IMR-90 (cell line): ENCODE measurements at regions not wholly inside any gene's neighbourhood (a gene's known extent, or its start where the extent isn't known, plus 50 kb on each side); places are given as distances from the start of the nearest gene placed in this dataset.

Source experiments
- ATAC-seq: fragments of 200-7000 bp; cut with Tn5 transposase; 2 replicates; pipeline ENCODE4 v1.9.1; 2020; ENCODE audit warnings: low read depth, mild to moderate bottlenecking, moderate library complexity
- BruUV-seq: library from RNA; stranded (reverse); fragments of 400-500 nt; replicated peaks from 2 replicates; lab custom pipeline; 2021; lab: Mats Ljungman, UMichigan
- CTCF ChIA-PET: fragments of 300-600 bp; formaldehyde crosslinking; extraction: SDS; loops from one replicate; lab custom pipeline; 2021; ENCODE audit warnings: antibody characterized with exemption; lab: Yijun Ruan, JAX
- POLR2A ChIA-PET: fragments of 300-600 bp; sonication (Branson Sonifier 250); formaldehyde crosslinking; loops from one replicate; lab custom pipeline; 2022; ENCODE audit warnings: antibody characterized with exemption; ENCODE audit not compliant: unreplicated experiment; lab: Charles Lee
- DNase-seq: peaks from one replicate; pipeline ENCODE4 v3.0.0; 2013
- H2AFZ ChIP-seq: replicated peaks from 2 replicates; pipeline ENCODE3; 2013; ENCODE audit warnings: low read length, mild to moderate bottlenecking; ENCODE audit not compliant: poor library complexity
- H2AK5ac ChIP-seq: 2 replicates; pipeline ENCODE4 v1.6.1; 2013; ENCODE audit warnings: low read depth, low read length, inconsistent platforms
- H2AK9ac ChIP-seq: replicated peaks from 2 replicates; pipeline ENCODE3; 2013; ENCODE audit warnings: mild to moderate bottlenecking, low read depth, low read length, moderate library complexity; ENCODE audit not compliant: poor library complexity
- H2BK120ac ChIP-seq: 2 replicates; pipeline ENCODE4 v1.6.1; 2013; ENCODE audit warnings: low read depth, low read length, inconsistent platforms
- H2BK15ac ChIP-seq: 3 replicates; pipeline ENCODE4 v1.6.1; 2013; ENCODE audit warnings: low read depth, low read length, inconsistent platforms
- H2BK20ac ChIP-seq: 2 replicates; pipeline ENCODE4 v1.6.1; 2013; ENCODE audit warnings: low read depth, mild to moderate bottlenecking, inconsistent platforms, low read length, moderate library complexity
- H2BK5ac ChIP-seq: 2 replicates; pipeline ENCODE4 v1.6.1; 2013; ENCODE audit warnings: mild to moderate bottlenecking, low read depth, low read length, inconsistent platforms; ENCODE audit not compliant: poor library complexity, severe bottlenecking
- H3K14ac ChIP-seq: replicated peaks from 2 replicates; pipeline ENCODE4 v1.6.1; 2013; ENCODE audit warnings: low read depth, low read length, inconsistent platforms
- H3K18ac ChIP-seq: 2 replicates; pipeline ENCODE4 v1.6.1; 2013; ENCODE audit warnings: low read depth, low read length, control low read depth
- H3K23ac ChIP-seq: 2 replicates; pipeline ENCODE4 v1.6.1; 2013; ENCODE audit warnings: low read depth, low read length, inconsistent platforms
- H3K27ac ChIP-seq: 2 replicates; pipeline ENCODE4 v1.5.1; 2013; ENCODE audit warnings: mild to moderate bottlenecking, control low read depth, low read length; ENCODE audit not compliant: insufficient read depth
- H3K27me3 ChIP-seq: 2 replicates; pipeline ENCODE4 v1.6.1; 2013; ENCODE audit warnings: low read length; ENCODE audit not compliant: control insufficient read depth, insufficient read depth
- H3K36me3 ChIP-seq: 2 replicates; pipeline ENCODE4 v1.6.1; 2013; ENCODE audit warnings: low read length, mixed read lengths; ENCODE audit not compliant: control insufficient read depth, insufficient read depth
- H3K4ac ChIP-seq: 2 replicates; pipeline ENCODE4 v1.6.1; 2013; ENCODE audit warnings: low read depth, low read length, inconsistent platforms
- H3K4me1 ChIP-seq: 2 replicates; pipeline ENCODE4 v1.6.1; 2013; ENCODE audit warnings: low read length, mixed read lengths; ENCODE audit not compliant: control insufficient read depth, insufficient read depth
- H3K4me2 ChIP-seq: 2 replicates; pipeline ENCODE4 v1.6.1; 2013; ENCODE audit warnings: low read depth, mild to moderate bottlenecking, control low read depth, low read length, moderate library complexity
- H3K4me3 ChIP-seq: 2 replicates; pipeline ENCODE4 v1.5.1; 2013; ENCODE audit warnings: low read depth, mild to moderate bottlenecking, control low read depth, low read length, moderate library complexity; ENCODE audit not compliant: insufficient read depth
- H3K56ac ChIP-seq: 2 replicates; pipeline ENCODE4 v1.6.1; 2013; ENCODE audit warnings: low read length, inconsistent platforms; ENCODE audit not compliant: insufficient read depth; ENCODE audit errors: extremely low read depth
- H3K79me1 ChIP-seq, 2 experiments: 2 replicates each; pipeline ENCODE4 v1.6.1; 2013; ENCODE audit warnings: low read length in 2 of 2, inconsistent platforms in 1 of 2, low read depth in 1 of 2
- H3K9ac ChIP-seq: 2 replicates; pipeline ENCODE4 v1.6.1; 2013; ENCODE audit warnings: low read depth, low read length, control low read depth
- H3K9me1 ChIP-seq: 2 replicates; pipeline ENCODE4 v1.6.1; 2013; ENCODE audit warnings: low read length, inconsistent platforms; ENCODE audit not compliant: insufficient read depth
- H3K9me3 ChIP-seq: 2 replicates; pipeline ENCODE4 v1.6.1; 2013; ENCODE audit warnings: low read length; ENCODE audit not compliant: control insufficient read depth, insufficient read depth
- H4K20me1 ChIP-seq: 2 replicates; pipeline ENCODE4 v1.6.1; 2013; ENCODE audit warnings: low read length, inconsistent platforms; ENCODE audit not compliant: insufficient read depth
- H4K5ac ChIP-seq: 2 replicates; pipeline ENCODE4 v1.6.1; 2013; ENCODE audit warnings: mild to moderate bottlenecking, low read depth, low read length, control low read depth
- H4K8ac ChIP-seq, 2 experiments: 2 replicates each; pipeline ENCODE4 v1.6.1; 2013; ENCODE audit warnings: low read depth in 2 of 2, low read length in 2 of 2, control low read depth in 1 of 2, inconsistent platforms in 1 of 2
- H4K91ac ChIP-seq: 2 replicates; pipeline ENCODE4 v1.6.1; 2013; ENCODE audit warnings: low read depth, low read length, inconsistent platforms; ENCODE audit not compliant: insufficient read depth
- BHLHE40 ChIP-seq: fragments of 150-350 bp; IDR thresholded peaks from 2 replicates; pipeline ENCODE4 v1.6.1; 2016; ENCODE audit warnings: mild to moderate bottlenecking, low read depth, low read length
- CEBPB ChIP-seq: IDR thresholded peaks from 2 replicates; pipeline ENCODE4 v1.6.1; 2012; ENCODE audit warnings: low read depth, low read length, improper control_type of control experiment
- CHD1 ChIP-seq: IDR thresholded peaks from 2 replicates; pipeline ENCODE4 v1.6.1; 2012; ENCODE audit warnings: low read depth, low read length, improper control_type of control experiment
- FOS ChIP-seq: fragments of 150-350 bp; IDR thresholded peaks from 2 replicates; pipeline ENCODE4 v1.6.1; 2016; ENCODE audit warnings: low read depth, low read length
- MAFK ChIP-seq: IDR thresholded peaks from 2 replicates; pipeline ENCODE4 v1.6.1; 2012; ENCODE audit warnings: low read depth, low read length, improper control_type of control experiment
- MAZ ChIP-seq: IDR thresholded peaks from 2 replicates; pipeline ENCODE4 v1.6.1; 2012; ENCODE audit warnings: low read depth, mild to moderate bottlenecking, low read length, improper control_type of control experiment, moderate library complexity, borderline replicate concordance
- MXI1 ChIP-seq: IDR thresholded peaks from 2 replicates; pipeline ENCODE4 v1.6.1; 2012; ENCODE audit warnings: low read depth, mild to moderate bottlenecking, low read length, moderate library complexity, borderline replicate concordance
- NFE2L2 ChIP-seq: fragments of 150-350 bp; IDR thresholded peaks from 2 replicates; pipeline ENCODE4 v1.6.1; 2016; ENCODE audit warnings: low read depth, mild to moderate bottlenecking, low read length
- POLR2A ChIP-seq: IDR thresholded peaks from 2 replicates; pipeline ENCODE4 v1.6.1; 2012; ENCODE audit warnings: mild to moderate bottlenecking, low read depth, low read length
- RAD21 ChIP-seq: IDR thresholded peaks from 2 replicates; pipeline ENCODE4 v1.6.1; 2012; ENCODE audit warnings: low read length, improper control_type of control experiment
- RCOR1 ChIP-seq: IDR thresholded peaks from 2 replicates; pipeline ENCODE4 v1.6.1; 2012; ENCODE audit warnings: mild to moderate bottlenecking, low read length, improper control_type of control experiment; ENCODE audit not compliant: insufficient replicate concordance
- RFX5 ChIP-seq: IDR thresholded peaks from 2 replicates; pipeline ENCODE4 v1.8.0; 2012; ENCODE audit warnings: low read depth, mild to moderate bottlenecking, low read length, moderate library complexity
- SMC3 ChIP-seq: fragments of 150-350 bp; IDR thresholded peaks from 2 replicates; pipeline ENCODE4 v1.6.1; 2016; ENCODE audit warnings: low read depth, mild to moderate bottlenecking, antibody characterized with exemption, low read length, moderate library complexity
- WGBS, 2 experiments: methylation state at CpG; one replicate each; pipeline versions ENCODE4 v1.1.5 to v1.1.7; 2013; ENCODE audit warnings: missing lambda C conversion rate in 2 of 2; ENCODE audit not compliant: insufficient read length in 1 of 2; ENCODE audit errors: extremely low coverage in 2 of 2; 5-methylcytosine and 5-hydroxymethylcytosine counted together
- dilution Hi-C: fragments of 300-500 bp; cut with HindIII; formaldehyde crosslinking; loops from one replicate; pipeline ENCODE4 v1.14.3; 2018; ENCODE audit warnings: low sequenced_read_pairs; ENCODE audit not compliant: unreplicated experiment
- in situ Hi-C: fragments of 300-500 bp; cut with MboI; formaldehyde crosslinking; loops from 3 replicates; pipeline ENCODE4 v1.14.3; 2019; ENCODE audit warnings: low sequenced_read_pairs, inconsistent platforms, mixed read lengths
- intact Hi-C: fragments of 100-400 bp; cut with micrococcal nuclease; formaldehyde crosslinking; loops from 2 replicates; pipeline ENCODE4 v1.10.0; 2022
- TF ChIP-seq, protein P1 (sequence below): fragments of 150-350 bp; IDR thresholded peaks from 2 replicates; pipeline ENCODE4 v1.6.1; 2016; ENCODE audit warnings: low read depth, mild to moderate bottlenecking, low read length, moderate library complexity, borderline replicate concordance
- TF ChIP-seq, protein P2 (sequence below): fragments of 150-350 bp; IDR thresholded peaks from 2 replicates; pipeline ENCODE4 v1.6.1; 2017; ENCODE audit warnings: mild to moderate bottlenecking, antibody characterized with exemption, low read length, low read depth
- TF ChIP-seq, protein P3 (sequence below): conservative IDR thresholded peaks from 2 replicates; pipeline ENCODE4 v1.5.1; 2012; ENCODE audit warnings: mild to moderate bottlenecking, low read depth, low read length, improper control_type of control experiment

DNA sequence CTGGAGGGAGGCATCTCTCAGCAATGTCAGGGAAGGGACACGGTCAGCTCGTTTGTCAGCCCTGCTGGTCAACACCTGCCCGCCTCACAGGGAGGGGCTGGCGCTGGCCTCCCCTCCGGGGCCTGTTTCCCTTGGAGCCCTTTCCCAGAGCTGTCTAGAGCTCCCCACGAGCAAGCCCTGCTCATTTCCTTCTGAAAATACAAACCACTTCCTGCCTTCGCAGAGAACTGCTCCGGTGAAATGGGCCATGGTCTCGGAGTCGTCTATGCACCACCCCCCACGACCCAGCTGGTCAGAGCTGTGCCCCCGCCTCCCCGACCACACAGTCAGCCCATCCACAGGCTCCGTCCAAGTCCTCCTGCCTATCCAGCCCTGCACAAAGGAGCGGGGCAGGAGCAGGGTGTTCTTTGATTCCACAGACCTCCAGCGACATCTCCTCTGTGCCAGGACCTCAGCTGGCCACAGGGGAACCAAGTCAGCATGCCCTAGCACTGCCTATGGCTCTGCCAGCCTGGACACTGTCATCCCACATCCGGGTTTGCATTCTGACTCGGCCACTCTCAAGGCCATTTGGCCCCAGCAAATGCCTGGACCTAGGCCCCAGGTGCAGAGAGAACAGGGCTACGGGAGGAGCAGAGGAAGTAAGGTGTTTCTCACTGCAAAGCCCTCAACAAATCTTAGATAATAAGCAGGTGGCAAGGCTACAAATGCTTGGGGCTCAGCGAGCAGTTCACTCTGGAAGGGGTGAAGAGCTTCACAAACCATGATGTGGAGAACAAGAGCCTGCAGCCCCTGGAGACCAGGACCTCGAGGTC is 82.1 kb upstream of the WNT11 start:
- Histone ChIP-seq H3K14ac (no peak overlapping the region), H3K79me1 (no peaks in the 10 kb centered on the region), H3K9me1 (no peaks in the 10 kb centered on the region), H3K4me3 (no peak overlapping the region), H3K36me3 (no peaks in the 10 kb centered on the region), H4K5ac (no peak overlapping the region), H3K18ac (no peak overlapping the region), H3K56ac (no peak overlapping the region), H3K4ac (no peak overlapping the region), H3K4me2 (no peak overlapping the region), H4K20me1 (no peaks in the 10 kb centered on the region; the same call in 1 of the 2 replicates), H4K8ac (no peak overlapping the region), H2BK20ac (no peak overlapping the region), H3K9me3 (no peaks in the 10 kb centered on the region), H2BK5ac (no peak overlapping the region), H3K9ac (no peak overlapping the region), H3K27ac (no peak overlapping the region), H3K23ac (no peak overlapping the region), H2BK15ac (no peak overlapping the region), H2BK120ac (no peak overlapping the region), H2AK9ac (no peak overlapping the region), H2AK5ac (no peak overlapping the region), H2AFZ (peak overlapping the region; percentile 32), H4K91ac (no peak overlapping the region), H3K27me3 (peaks cover 62% of the 10 kb centered on the region), H3K4me1 (no peaks in the 10 kb centered on the region)
- in situ Hi-C loops: no loop called here
- intact Hi-C loops: no loop called here
- no TSS peak for BruUV-seq
- dilution Hi-C loops: no loop called here
- TF ChIP-seq MAFK (no peak), CHD1 (no peak), NFE2L2 (no peak), RFX5 (no peak), BHLHE40 (no peak), FOS (no peak), MXI1 (no peak), CEBPB (no peak), SMC3 (no peak), MAZ (no peak), RCOR1 (no peak), POLR2A (no peak), RAD21 (no peak)
- TF ChIP-seq, protein P1, sequence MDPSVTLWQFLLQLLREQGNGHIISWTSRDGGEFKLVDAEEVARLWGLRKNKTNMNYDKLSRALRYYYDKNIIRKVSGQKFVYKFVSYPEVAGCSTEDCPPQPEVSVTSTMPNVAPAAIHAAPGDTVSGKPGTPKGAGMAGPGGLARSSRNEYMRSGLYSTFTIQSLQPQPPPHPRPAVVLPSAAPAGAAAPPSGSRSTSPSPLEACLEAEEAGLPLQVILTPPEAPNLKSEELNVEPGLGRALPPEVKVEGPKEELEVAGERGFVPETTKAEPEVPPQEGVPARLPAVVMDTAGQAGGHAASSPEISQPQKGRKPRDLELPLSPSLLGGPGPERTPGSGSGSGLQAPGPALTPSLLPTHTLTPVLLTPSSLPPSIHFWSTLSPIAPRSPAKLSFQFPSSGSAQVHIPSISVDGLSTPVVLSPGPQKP: no peak
- TF ChIP-seq, protein P2, sequence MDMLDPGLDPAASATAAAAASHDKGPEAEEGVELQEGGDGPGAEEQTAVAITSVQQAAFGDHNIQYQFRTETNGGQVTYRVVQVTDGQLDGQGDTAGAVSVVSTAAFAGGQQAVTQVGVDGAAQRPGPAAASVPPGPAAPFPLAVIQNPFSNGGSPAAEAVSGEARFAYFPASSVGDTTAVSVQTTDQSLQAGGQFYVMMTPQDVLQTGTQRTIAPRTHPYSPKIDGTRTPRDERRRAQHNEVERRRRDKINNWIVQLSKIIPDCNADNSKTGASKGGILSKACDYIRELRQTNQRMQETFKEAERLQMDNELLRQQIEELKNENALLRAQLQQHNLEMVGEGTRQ: no peak
- TF ChIP-seq, protein P3, sequence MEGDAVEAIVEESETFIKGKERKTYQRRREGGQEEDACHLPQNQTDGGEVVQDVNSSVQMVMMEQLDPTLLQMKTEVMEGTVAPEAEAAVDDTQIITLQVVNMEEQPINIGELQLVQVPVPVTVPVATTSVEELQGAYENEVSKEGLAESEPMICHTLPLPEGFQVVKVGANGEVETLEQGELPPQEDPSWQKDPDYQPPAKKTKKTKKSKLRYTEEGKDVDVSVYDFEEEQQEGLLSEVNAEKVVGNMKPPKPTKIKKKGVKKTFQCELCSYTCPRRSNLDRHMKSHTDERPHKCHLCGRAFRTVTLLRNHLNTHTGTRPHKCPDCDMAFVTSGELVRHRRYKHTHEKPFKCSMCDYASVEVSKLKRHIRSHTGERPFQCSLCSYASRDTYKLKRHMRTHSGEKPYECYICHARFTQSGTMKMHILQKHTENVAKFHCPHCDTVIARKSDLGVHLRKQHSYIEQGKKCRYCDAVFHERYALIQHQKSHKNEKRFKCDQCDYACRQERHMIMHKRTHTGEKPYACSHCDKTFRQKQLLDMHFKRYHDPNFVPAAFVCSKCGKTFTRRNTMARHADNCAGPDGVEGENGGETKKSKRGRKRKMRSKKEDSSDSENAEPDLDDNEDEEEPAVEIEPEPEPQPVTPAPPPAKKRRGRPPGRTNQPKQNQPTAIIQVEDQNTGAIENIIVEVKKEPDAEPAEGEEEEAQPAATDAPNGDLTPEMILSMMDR: no peak
- POLR2A ChIA-PET: no interaction called here
- ATAC-seq (no peak), DNase-seq (no peak)
- CTCF ChIA-PET: no interaction called here
- 11% methylated on average over 4 of the region's 21 CpGs; no CpG with 5 or more reads in 1 of the 2 experiments for WGBS, 2 experiments
